Muscle of leg (tissue), 3 donors: ENCODE measurements at regions not wholly inside any gene's neighbourhood (a gene's known extent, or its start where the extent isn't known, plus 50 kb on each side); places are given as distances from the start of the nearest gene placed in this dataset.

Experiments used
- DNase-seq: peaks from one replicate; pipeline ENCODE4 v3.0.0; 2013
- H3K27ac ChIP-seq: one replicate; pipeline ENCODE4 v1.5.1; 2013; ENCODE audit warnings: mild to moderate bottlenecking, low read length, control low read depth
- H3K27me3 ChIP-seq: one replicate; pipeline ENCODE4 v1.6.1; 2013; ENCODE audit warnings: low read length; ENCODE audit not compliant: control insufficient read depth, insufficient read depth
- H3K36me3 ChIP-seq: one replicate; pipeline ENCODE4 v1.6.1; 2013; ENCODE audit warnings: low read length; ENCODE audit not compliant: control insufficient read depth, insufficient read depth
- H3K4me1 ChIP-seq: one replicate; pipeline ENCODE4 v1.6.1; 2013; ENCODE audit warnings: low read length; ENCODE audit not compliant: control insufficient read depth, insufficient read depth
- H3K4me3 ChIP-seq: one replicate; pipeline ENCODE4 v1.5.1; 2013; ENCODE audit warnings: low read length, control low read depth
- H3K9me3 ChIP-seq: replicated peaks from 2 replicates; pipeline ENCODE4 v1.6.1; 2013; ENCODE audit warnings: low read depth, low read length; ENCODE audit not compliant: control insufficient read depth
- WGBS: methylation state at CpG from one replicate; pipeline ENCODE4 v1.1.5; 2013; ENCODE audit warnings: missing lambda C conversion rate; ENCODE audit not compliant: insufficient coverage; 5-methylcytosine and 5-hydroxymethylcytosine counted together

- Histone ChIP-seq H3K4me1 (peaks cover 2% of the 10 kb centered on the region), H3K9me3 (no peaks in the 10 kb centered on the region), H3K36me3 (no peaks in the 10 kb centered on the region), H3K4me3 (no peak overlapping the region), H3K27me3 (no peaks in the 10 kb centered on the region), H3K27ac (no peak overlapping the region)
- WGBS: no CpG with 5 or more reads among the region's 1 CpG
- DNase-seq: no peak
Measured at GRCh38 chr15:29398907-29399306, 129.3 kb upstream of the NSMCE3 start.

DNA sequence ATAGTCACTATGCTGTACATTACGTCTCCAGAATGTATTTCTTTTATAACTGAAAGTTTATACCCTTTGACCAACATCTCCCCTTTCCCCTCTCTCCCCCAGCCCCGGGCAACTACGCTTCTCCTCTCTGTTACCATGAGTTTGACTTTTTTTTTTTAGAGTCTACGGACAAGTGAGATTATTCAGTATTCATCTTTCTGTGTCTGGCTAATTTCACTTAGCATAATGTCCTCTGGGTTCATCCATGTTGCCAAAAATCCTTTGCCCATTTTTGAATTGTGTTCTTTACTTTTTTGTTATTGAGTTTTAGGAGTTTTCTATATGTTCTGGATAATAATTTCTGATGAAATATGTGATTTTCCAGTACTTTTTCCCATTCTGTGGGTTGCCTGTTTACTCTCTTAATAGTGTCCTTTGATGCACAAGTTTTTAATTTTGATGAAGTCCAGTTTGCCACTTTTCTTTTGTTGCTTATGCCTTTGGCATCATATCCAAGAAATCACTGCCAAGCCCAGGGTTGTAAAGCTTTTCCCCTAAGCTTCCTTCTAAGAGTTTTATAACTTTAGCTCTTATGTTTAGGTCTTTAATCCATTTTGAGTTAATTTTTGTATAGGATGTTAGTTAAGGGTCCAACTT is 126.7 kb upstream of the NSMCE3 start:
- WGBS: no CpG with 5 or more reads among the region's 4 CpGs
- H3K36me3 ChIP-seq: no peaks in the 10 kb centered on the region
- H3K4me3 ChIP-seq: no peak overlapping the region
- no peak overlapping the region for H3K27ac ChIP-seq
- no peaks in the 10 kb centered on the region for H3K9me3 ChIP-seq
- H3K27me3 ChIP-seq: no peaks in the 10 kb centered on the region
- H3K4me1 ChIP-seq: no peaks in the 10 kb centered on the region
- DNase-seq: no peak

DNA sequence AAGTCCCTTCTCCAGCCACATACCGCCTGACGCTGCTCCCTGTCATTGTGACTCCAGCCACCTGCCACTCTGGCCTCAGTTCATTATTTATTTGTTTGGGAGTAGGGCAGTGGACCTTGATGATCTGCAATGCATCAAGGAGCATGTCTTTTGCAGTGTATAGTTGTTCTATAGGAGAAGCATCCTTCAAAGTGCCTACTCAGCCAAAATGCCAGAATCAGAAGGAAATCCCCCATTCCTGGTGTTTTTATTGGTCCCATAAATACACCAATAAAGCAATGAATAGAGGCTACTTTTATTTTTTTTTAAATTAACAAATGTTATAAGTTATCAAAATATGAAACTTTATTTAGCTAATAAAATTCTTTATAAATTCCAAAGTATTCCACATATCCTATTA is 123.8 kb upstream of the NSMCE3 start:
- Histone ChIP-seq H3K9me3 (no peaks in the 10 kb centered on the region), H3K4me1 (no peaks in the 10 kb centered on the region), H3K27me3 (no peaks in the 10 kb centered on the region), H3K27ac (no peak overlapping the region), H3K4me3 (no peak overlapping the region), H3K36me3 (no peaks in the 10 kb centered on the region)
- DNase-seq: no peak
- no CpG with 5 or more reads among the region's 2 CpGs for whole genome bisulfite sequencing

DNA sequence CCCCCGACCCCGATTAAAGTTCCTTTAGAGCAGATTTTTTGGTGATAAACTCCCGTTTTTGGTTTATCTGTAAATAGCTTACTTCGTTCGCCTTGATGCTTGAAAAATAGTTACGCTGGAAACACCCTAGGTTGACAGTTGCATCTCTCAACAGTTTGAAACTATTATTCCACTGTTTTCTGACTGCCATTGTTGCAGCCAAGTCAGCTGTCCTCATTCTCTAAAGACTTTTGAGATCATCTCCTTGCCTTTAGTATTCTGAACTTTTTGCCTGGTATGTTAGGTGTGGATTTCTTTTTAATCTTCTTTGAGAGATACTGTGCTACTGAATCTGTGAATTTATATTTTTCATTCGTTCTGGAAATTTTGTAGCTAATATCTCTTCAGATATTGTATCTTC is 122.7 kb upstream of the NSMCE3 start:
- no peaks in the 10 kb centered on the region for H3K27me3 ChIP-seq
- H3K27ac ChIP-seq: no peak overlapping the region
- no peaks in the 10 kb centered on the region for H3K9me3 ChIP-seq
- H3K36me3 ChIP-seq: no peaks in the 10 kb centered on the region
- 100% methylated on average over 1 of the region's 7 CpGs for WGBS
- no peak for DNase-seq
- H3K4me1 ChIP-seq: no peaks in the 10 kb centered on the region
- no peak overlapping the region for H3K4me3 ChIP-seq

DNA sequence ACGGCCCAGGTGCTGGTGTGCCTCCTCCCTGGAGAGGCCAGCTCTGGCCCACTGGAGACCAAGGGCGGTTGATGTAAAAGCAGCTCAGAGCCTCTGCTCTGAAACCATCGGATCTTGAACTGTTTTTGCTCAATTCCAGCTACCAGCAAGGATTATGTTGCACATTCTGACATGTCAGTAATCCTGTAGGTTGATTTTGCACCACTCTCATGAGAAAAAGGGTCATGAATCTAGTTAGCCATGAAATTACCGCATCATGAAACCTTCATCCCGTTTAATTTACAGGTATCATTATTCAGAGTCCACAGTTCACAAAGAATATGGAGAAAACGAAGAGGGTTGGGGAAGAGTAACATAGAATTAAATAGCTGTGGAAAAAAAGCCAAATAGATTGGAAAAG is 120.4 kb upstream of the NSMCE3 start:
- Histone ChIP-seq H3K36me3 (no peaks in the 10 kb centered on the region), H3K27me3 (no peaks in the 10 kb centered on the region), H3K9me3 (no peaks in the 10 kb centered on the region), H3K4me3 (no peak overlapping the region), H3K4me1 (no peaks in the 10 kb centered on the region), H3K27ac (no peak overlapping the region)
- no peak for DNase-seq
- 35% methylated on average over 2 of the region's 6 CpGs for WGBS

- H3K4me3 ChIP-seq: no peak overlapping the region
- H3K27ac ChIP-seq: no peak overlapping the region
- no peaks in the 10 kb centered on the region for H3K4me1 ChIP-seq
- DNase-seq: no peak
- no peaks in the 10 kb centered on the region for H3K27me3 ChIP-seq
- no peaks in the 10 kb centered on the region for H3K9me3 ChIP-seq
- 86% methylated on average over 1 of the region's 6 CpGs for WGBS
- H3K36me3 ChIP-seq: no peaks in the 10 kb centered on the region
Measured at GRCh38 chr15:29386523-29386922, 116.9 kb upstream of the NSMCE3 start.

- Histone ChIP-seq H3K27ac (no peak overlapping the region), H3K4me1 (peaks cover 3% of the 10 kb centered on the region), H3K4me3 (no peak overlapping the region), H3K36me3 (no peaks in the 10 kb centered on the region), H3K27me3 (no peaks in the 10 kb centered on the region), H3K9me3 (no peaks in the 10 kb centered on the region)
- DNase-seq: no peak
- 84% methylated on average over 4 of the region's 4 CpGs for WGBS
Measured at GRCh38 chr15:29383367-29383766, 113.7 kb upstream of the NSMCE3 start.

GRCh38 chr15:29382862-29383261 is 113.2 kb upstream of the NSMCE3 start:
- Histone ChIP-seq H3K36me3 (no peaks in the 10 kb centered on the region), H3K27me3 (no peaks in the 10 kb centered on the region), H3K9me3 (no peaks in the 10 kb centered on the region), H3K4me3 (no peak overlapping the region), H3K4me1 (peaks cover 3% of the 10 kb centered on the region), H3K27ac (no peak overlapping the region)
- WGBS: 60% methylated on average over 8 of the region's 8 CpGs
- no peak for DNase-seq

- Histone ChIP-seq H3K27me3 (no peaks in the 10 kb centered on the region), H3K9me3 (no peaks in the 10 kb centered on the region), H3K4me3 (no peak overlapping the region), H3K27ac (no peak overlapping the region), H3K36me3 (no peaks in the 10 kb centered on the region), H3K4me1 (peaks cover 3% of the 10 kb centered on the region)
- DNase-seq: no peak
- 60% methylated on average over 1 of the region's 6 CpGs for WGBS
Measured at GRCh38 chr15:29380466-29380865, 110.8 kb upstream of the NSMCE3 start.

- WGBS: 75% methylated on average over 1 of the region's 9 CpGs
- H3K27me3 ChIP-seq: no peaks in the 10 kb centered on the region
- H3K36me3 ChIP-seq: no peaks in the 10 kb centered on the region
- H3K27ac ChIP-seq: no peak overlapping the region
- H3K4me3 ChIP-seq: no peak overlapping the region
- no peaks in the 10 kb centered on the region for H3K9me3 ChIP-seq
- peaks cover 3% of the 10 kb centered on the region for H3K4me1 ChIP-seq
- DNase-seq: no peak
Measured at GRCh38 chr15:29379647-29380046, 110.0 kb upstream of the NSMCE3 start.

DNA sequence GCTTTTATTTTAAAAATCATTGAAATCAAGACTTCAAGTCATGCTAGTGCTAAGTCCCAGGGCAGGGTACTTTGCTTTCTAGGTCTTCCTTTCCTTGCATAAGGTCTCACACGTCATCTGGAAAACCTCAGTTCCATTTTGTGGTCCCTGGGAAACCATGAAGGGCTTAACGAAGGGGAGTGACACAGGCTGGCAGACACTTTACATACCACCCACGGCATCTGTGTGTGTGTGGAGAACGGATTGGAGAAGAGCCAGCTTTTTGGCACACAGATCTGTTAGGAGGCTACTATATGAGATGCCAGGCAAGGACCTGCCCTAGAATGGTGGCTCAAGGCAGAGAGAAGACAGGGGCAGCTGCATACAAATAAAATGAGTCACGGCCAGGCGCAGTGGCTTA is 107.5 kb upstream of the NSMCE3 start:
- Histone ChIP-seq H3K4me1 (peaks cover 3% of the 10 kb centered on the region), H3K4me3 (no peak overlapping the region), H3K9me3 (no peaks in the 10 kb centered on the region), H3K36me3 (no peaks in the 10 kb centered on the region), H3K27me3 (no peaks in the 10 kb centered on the region), H3K27ac (no peak overlapping the region)
- 82% methylated on average over 3 of the region's 6 CpGs for WGBS
- no peak for DNase-seq
